ENCODE measurements at regions not wholly inside any gene's neighbourhood (a gene's known extent, or its start where the extent isn't known, plus 50 kb on each side); places are given as distances from the start of the nearest gene placed in this dataset.
A peak's percentile ranks its signal among the peaks of the same experiment; 100 is the strongest.

DNA sequence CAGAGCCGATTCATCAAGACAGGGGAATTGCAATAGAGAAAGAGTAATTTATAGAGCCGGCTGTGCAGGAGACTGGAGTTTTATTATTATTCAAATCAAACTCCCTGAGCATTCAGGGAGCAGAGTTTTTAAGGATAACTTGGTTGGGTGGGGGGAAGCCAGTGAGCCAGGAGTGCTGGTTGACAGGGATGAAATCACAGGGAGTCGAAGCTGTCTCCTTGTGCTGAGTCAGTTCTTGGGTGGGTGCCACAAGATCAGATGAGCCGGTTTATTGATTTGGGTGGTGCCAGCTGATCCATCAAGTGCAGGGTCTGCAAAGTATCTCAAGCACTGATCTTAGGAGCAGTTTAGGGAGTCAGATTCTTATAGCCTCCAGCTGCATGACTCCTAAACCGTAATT, 95.4 kb upstream of the CCDC80 start:
- H3K4me2 ChIP-seq (ENCODE audit: low read length): no peak overlapping the region
- no peaks in the 10 kb centered on the region for H3K79me2 ChIP-seq (ENCODE audit: insufficient read depth, low read length)
- H3K4me3 ChIP-seq (replicated peaks in 1 of 2; ENCODE audit: low read depth in 1 of 2, low read length in 2 of 2): no peak overlapping the region
- DNase-seq (ENCODE audit: low read depth, low spot score) (no peak), ATAC-seq (no peak)
- POLR2A ChIA-PET: no interaction called here
- intact Hi-C loops (cut with micrococcal nuclease): no loop called here
- no peak overlapping the region for H3K9ac ChIP-seq (ENCODE audit: low read length)
- H3K4me1 ChIP-seq (ENCODE audit: control insufficient read depth in 1 of 2, insufficient read depth in 2 of 2, low read length in 2 of 2): peaks cover 0 to 7% of the 10 kb centered on the region in 2 experiments; a peak in 2 of 4 replicates
- no TSS peak for BruUV-seq (replicated peaks)
- H3K9me3 ChIP-seq (ENCODE audit: control insufficient read depth in 1 of 2, insufficient read depth in 1 of 2, low read depth in 1 of 2, low read length in 2 of 2): no peaks in the 10 kb centered on the region
- no peaks in the 10 kb centered on the region for H3K36me3 ChIP-seq (ENCODE audit: control insufficient read depth in 1 of 2, insufficient read depth in 2 of 2, low read length in 2 of 2)
- no peak overlapping the region for H3K27ac ChIP-seq (ENCODE audit: low read depth, low read length)
- TF ChIP-seq ELF1 (IDR thresholded peaks at IDR 0.05; ENCODE audit: borderline replicate concordance, low read depth) (no peak), TCF7L2 (IDR thresholded peaks at IDR 0.05; ENCODE audit: borderline replicate concordance, extremely low read depth, insufficient read depth, insufficient read length) (peak; percentile 11), CBX3 (IDR thresholded peaks at IDR 0.05; ENCODE audit: low read depth) (no peak), ZNF274 (IDR thresholded peaks at IDR 0.05; ENCODE audit: low read depth, low read length) (no peak), EGR1 (IDR thresholded peaks at IDR 0.05; ENCODE audit: low read depth) (no peak)
- TF ChIP-seq, protein P1, sequence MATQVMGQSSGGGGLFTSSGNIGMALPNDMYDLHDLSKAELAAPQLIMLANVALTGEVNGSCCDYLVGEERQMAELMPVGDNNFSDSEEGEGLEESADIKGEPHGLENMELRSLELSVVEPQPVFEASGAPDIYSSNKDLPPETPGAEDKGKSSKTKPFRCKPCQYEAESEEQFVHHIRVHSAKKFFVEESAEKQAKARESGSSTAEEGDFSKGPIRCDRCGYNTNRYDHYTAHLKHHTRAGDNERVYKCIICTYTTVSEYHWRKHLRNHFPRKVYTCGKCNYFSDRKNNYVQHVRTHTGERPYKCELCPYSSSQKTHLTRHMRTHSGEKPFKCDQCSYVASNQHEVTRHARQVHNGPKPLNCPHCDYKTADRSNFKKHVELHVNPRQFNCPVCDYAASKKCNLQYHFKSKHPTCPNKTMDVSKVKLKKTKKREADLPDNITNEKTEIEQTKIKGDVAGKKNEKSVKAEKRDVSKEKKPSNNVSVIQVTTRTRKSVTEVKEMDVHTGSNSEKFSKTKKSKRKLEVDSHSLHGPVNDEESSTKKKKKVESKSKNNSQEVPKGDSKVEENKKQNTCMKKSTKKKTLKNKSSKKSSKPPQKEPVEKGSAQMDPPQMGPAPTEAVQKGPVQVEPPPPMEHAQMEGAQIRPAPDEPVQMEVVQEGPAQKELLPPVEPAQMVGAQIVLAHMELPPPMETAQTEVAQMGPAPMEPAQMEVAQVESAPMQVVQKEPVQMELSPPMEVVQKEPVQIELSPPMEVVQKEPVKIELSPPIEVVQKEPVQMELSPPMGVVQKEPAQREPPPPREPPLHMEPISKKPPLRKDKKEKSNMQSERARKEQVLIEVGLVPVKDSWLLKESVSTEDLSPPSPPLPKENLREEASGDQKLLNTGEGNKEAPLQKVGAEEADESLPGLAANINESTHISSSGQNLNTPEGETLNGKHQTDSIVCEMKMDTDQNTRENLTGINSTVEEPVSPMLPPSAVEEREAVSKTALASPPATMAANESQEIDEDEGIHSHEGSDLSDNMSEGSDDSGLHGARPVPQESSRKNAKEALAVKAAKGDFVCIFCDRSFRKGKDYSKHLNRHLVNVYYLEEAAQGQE (IDR thresholded peaks at IDR 0.05; ENCODE audit: low read depth): no peak
- no peak overlapping the region for H2AFZ ChIP-seq (ENCODE audit: low read depth, low read length, poor library complexity, severe bottlenecking)
- H3K9me2 ChIP-seq (ENCODE audit: insufficient read depth): no peaks in the 10 kb centered on the region
- CTCF ChIA-PET: interaction anchor here (0.5 to 3.4 kb wide), 3 partner anchors 11 to 405 kb away, joined by 3 to 28 read pairs (median 16); no protein-coding TSS in a partner anchor
- no peaks in the 10 kb centered on the region for H3K27me3 ChIP-seq (ENCODE audit: insufficient read depth, low read length)
- no peaks in the 10 kb centered on the region for H4K20me1 ChIP-seq (ENCODE audit: insufficient read depth)
- RAD21 ChIA-PET (ENCODE audit: low non-redundant PET in 1 of 2, low total read pairs in 2 of 2, uncharacterized antibody in 2 of 2, unreplicated experiment in 2 of 2): no interaction called here
